GM12872 (cell line): ENCODE measurements at regions not wholly inside any gene's neighbourhood (a gene's known extent, or its start where the extent isn't known, plus 50 kb on each side); places are given as distances from the start of the nearest gene placed in this dataset.

Experiments
- CTCF ChIP-seq: IDR thresholded peaks from 3 replicates; pipeline ENCODE4 v1.5.1; 2011; ENCODE audit warnings: low read depth, mild to moderate bottlenecking, low read length, moderate library complexity; ENCODE audit not compliant: insufficient read depth

- no peak for TF ChIP-seq CTCF
Observed at GRCh38 chr2:217054791-217055190, 194.9 kb upstream of the TNP1 start.

- no peak for TF ChIP-seq CTCF
Observed at GRCh38 chr2:217052856-217053577, 193.2 kb upstream of the TNP1 start.

- no peak for TF ChIP-seq CTCF
Observed at GRCh38 chr2:217051416-217051815, 191.6 kb upstream of the TNP1 start.

GRCh38 chr2:217049956-217050355 lies 190.1 kb upstream of the TNP1 start:
- TF ChIP-seq CTCF, result no peak

- TF ChIP-seq CTCF, result no peak
Observed at GRCh38 chr2:217049422-217049821, 189.6 kb upstream of the TNP1 start.

- TF ChIP-seq CTCF, result no peak
Observed at GRCh38 chr2:217048730-217049129, 188.9 kb upstream of the TNP1 start.

- no peak for TF ChIP-seq CTCF
Observed at GRCh38 chr2:217047631-217048030, 187.8 kb upstream of the TNP1 start.
